Activated naive CD4-positive, alpha-beta T cell treated with anti-CD3 and anti-CD28 coated beads, Interleukin-2, amount 50 U/mL, for 72 hours (primary cell): ENCODE measurements at regions not wholly inside any gene's neighbourhood (a gene's known extent, or its start where the extent isn't known, plus 50 kb on each side); places are given as distances from the start of the nearest gene placed in this dataset.

Experiments
- ATAC-seq, 2 donors: fragments of 150-1000 bp; cut with Tn5 transposase; 2 replicates each; pipeline ENCODE4 v1.10.0; 2021; ENCODE audit warnings: mild to moderate bottlenecking in 2 of 2, moderate library complexity in 2 of 2
- DNase-seq, 2 donors: peaks; one replicate each; pipeline ENCODE4 v3.0.0; 2021 to 2022; ENCODE audit warnings: low spot score in 2 of 2
- H3K27ac Mint-ChIP-seq, 2 donors: one replicate each; pipeline ENCODE4 v1.8.0; 2022; ENCODE audit warnings: mild to moderate bottlenecking in 2 of 2, mixed read lengths in 2 of 2
- H3K36me3 Mint-ChIP-seq, 2 donors: one replicate each; pipeline ENCODE4 v1.8.0; 2022; ENCODE audit warnings: mixed read lengths in 2 of 2
- H3K9me3 Mint-ChIP-seq, 2 donors: one replicate each; pipeline ENCODE4 v1.8.0; 2022; ENCODE audit warnings: mixed read lengths in 2 of 2

- Mint-ChIP-seq H3K36me3 (no peaks in the 10 kb centered on the region), H3K27ac (no peak overlapping the region)
- no peak for ATAC-seq
These were observed 163.8 kb upstream of the FBXL4 start for GRCh38 chr6:99111590-99111989.

GRCh38 chr6:99110029-99110428 lies 162.3 kb upstream of the FBXL4 start:
- no peaks in the 10 kb centered on the region for H3K9me3 Mint-ChIP-seq
- DNase-seq = no peak
- H3K27ac Mint-ChIP-seq = no peak overlapping the region
- no peaks in the 10 kb centered on the region for H3K36me3 Mint-ChIP-seq
- ATAC-seq = no peak

More at GRCh38 chr6:99111590-99111989, 163.8 kb upstream of the FBXL4 start:
- no peak for DNase-seq
- no peaks in the 10 kb centered on the region for H3K9me3 Mint-ChIP-seq

GRCh38 chr6:99104218-99104617 lies 156.5 kb upstream of the FBXL4 start:
- H3K36me3 Mint-ChIP-seq = no peaks in the 10 kb centered on the region
- no peak overlapping the region for H3K27ac Mint-ChIP-seq
- no peaks in the 10 kb centered on the region for H3K9me3 Mint-ChIP-seq
- no peak for ATAC-seq
- DNase-seq = no peak

- H3K36me3 Mint-ChIP-seq = no peaks in the 10 kb centered on the region
- ATAC-seq = no peak
- no peak for DNase-seq
- H3K27ac Mint-ChIP-seq = no peak overlapping the region
- no peaks in the 10 kb centered on the region for H3K9me3 Mint-ChIP-seq
These were observed 151.5 kb upstream of the FBXL4 start for GRCh38 chr6:99099243-99099642.

GRCh38 chr6:99096170-99096569 lies 148.4 kb upstream of the FBXL4 start:
- no peak for DNase-seq
- ATAC-seq = no peak
- H3K9me3 Mint-ChIP-seq = no peaks in the 10 kb centered on the region
- no peaks in the 10 kb centered on the region for H3K36me3 Mint-ChIP-seq
- H3K27ac Mint-ChIP-seq = no peak overlapping the region

- no peaks in the 10 kb centered on the region for H3K9me3 Mint-ChIP-seq
- no peak for ATAC-seq
- no peak overlapping the region for H3K27ac Mint-ChIP-seq
- DNase-seq = no peak
- H3K36me3 Mint-ChIP-seq = no peaks in the 10 kb centered on the region
These were observed 145.9 kb upstream of the FBXL4 start for GRCh38 chr6:99093456-99094190.

GRCh38 chr6:99092461-99092860 lies 144.7 kb upstream of the FBXL4 start:
- Mint-ChIP-seq H3K27ac (no peak overlapping the region), H3K9me3 (no peaks in the 10 kb centered on the region), H3K36me3 (no peaks in the 10 kb centered on the region)
- ATAC-seq (peak in 1 of 2 donors; percentile 24), DNase-seq (no peak)

GRCh38 chr6:99091985-99092384 lies 144.2 kb upstream of the FBXL4 start:
- H3K36me3 Mint-ChIP-seq = no peaks in the 10 kb centered on the region
- peak; percentile 7 to 91 for ATAC-seq
- no peak overlapping the region for H3K27ac Mint-ChIP-seq
- peak in 1 of 2 donors; percentile 9 for DNase-seq
- no peaks in the 10 kb centered on the region for H3K9me3 Mint-ChIP-seq

- H3K9me3 Mint-ChIP-seq = peaks cover 3 to 9% of the 10 kb centered on the region in 2 donors
- no peak overlapping the region for H3K27ac Mint-ChIP-seq
- DNase-seq = no peak
- ATAC-seq = no peak
- peaks cover 0 to 5% of the 10 kb centered on the region in 2 donors for H3K36me3 Mint-ChIP-seq
These were observed 132.4 kb upstream of the FBXL4 start for GRCh38 chr6:99080191-99080590.

- ATAC-seq (no peak), DNase-seq (no peak)
- H3K9me3 Mint-ChIP-seq = peaks cover 3 to 9% of the 10 kb centered on the region in 2 donors
- peaks cover 0 to 5% of the 10 kb centered on the region in 2 donors for H3K36me3 Mint-ChIP-seq
- H3K27ac Mint-ChIP-seq = no peak overlapping the region
These were observed 131.3 kb upstream of the FBXL4 start for GRCh38 chr6:99079058-99079457.

- H3K36me3 Mint-ChIP-seq = no peaks in the 10 kb centered on the region
- no peaks in the 10 kb centered on the region for H3K9me3 Mint-ChIP-seq
- DNase-seq (no peak), ATAC-seq (no peak)
- H3K27ac Mint-ChIP-seq = no peak overlapping the region
These were observed 125.5 kb upstream of the FBXL4 start for GRCh38 chr6:99073223-99073622.

- Mint-ChIP-seq H3K27ac (no peak overlapping the region), H3K9me3 (no peaks in the 10 kb centered on the region), H3K36me3 (no peaks in the 10 kb centered on the region)
- ATAC-seq (no peak), DNase-seq (no peak)
These were observed 118.3 kb upstream of the FBXL4 start for GRCh38 chr6:99066044-99066443.

GRCh38 chr6:99064834-99065233 lies 117.1 kb upstream of the FBXL4 start:
- DNase-seq (no peak), ATAC-seq (no peak)
- H3K27ac Mint-ChIP-seq = no peak overlapping the region
- no peaks in the 10 kb centered on the region for H3K36me3 Mint-ChIP-seq
- no peaks in the 10 kb centered on the region for H3K9me3 Mint-ChIP-seq

- no peak for DNase-seq
- Mint-ChIP-seq H3K27ac (no peak overlapping the region), H3K36me3 (no peaks in the 10 kb centered on the region), H3K9me3 (no peaks in the 10 kb centered on the region)
- no peak for ATAC-seq
These were observed 88.9 kb upstream of the FBXL4 start for GRCh38 chr6:99036672-99037071.

- H3K9me3 Mint-ChIP-seq = peaks cover 2 to 5% of the 10 kb centered on the region in 2 donors
- no peak overlapping the region for H3K27ac Mint-ChIP-seq
- no peaks in the 10 kb centered on the region for H3K36me3 Mint-ChIP-seq
- DNase-seq = no peak
- ATAC-seq = no peak
These were observed 84.7 kb upstream of the FBXL4 start for GRCh38 chr6:99032396-99032795.

- Mint-ChIP-seq H3K27ac (no peak overlapping the region), H3K36me3 (no peaks in the 10 kb centered on the region), H3K9me3 (peaks cover 7 to 8% of the 10 kb centered on the region in 2 donors)
- ATAC-seq (no peak), DNase-seq (no peak)
These were observed 84.2 kb upstream of the FBXL4 start for GRCh38 chr6:99031957-99032356.

GRCh38 chr6:99030915-99031314 lies 83.2 kb upstream of the FBXL4 start:
- no peak overlapping the region for H3K27ac Mint-ChIP-seq
- peaks cover 10% of the 10 kb centered on the region in 2 donors for H3K36me3 Mint-ChIP-seq
- ATAC-seq = no peak
- DNase-seq = no peak
- peaks cover 16 to 17% of the 10 kb centered on the region in 2 donors for H3K9me3 Mint-ChIP-seq

- H3K27ac Mint-ChIP-seq = no peak overlapping the region
- peaks cover 14 to 15% of the 10 kb centered on the region in 2 donors for H3K36me3 Mint-ChIP-seq
- no peak for ATAC-seq
- H3K9me3 Mint-ChIP-seq = peaks cover 19 to 27% of the 10 kb centered on the region in 2 donors
- no peak for DNase-seq
These were observed 78.4 kb upstream of the FBXL4 start for GRCh38 chr6:99026135-99026534.
